ENCODE measurements at regions not wholly inside any gene's neighbourhood (a gene's known extent, or its start where the extent isn't known, plus 50 kb on each side); places are given as distances from the start of the nearest gene placed in this dataset.

GRCh38 chr7:11224535-11224934, 250.9 kb downstream of the PHF14 start:
- ATAC-seq = no peak
- Histone ChIP-seq H2AFZ (ENCODE audit: low read depth, low read length, poor library complexity, severe bottlenecking) (no peak overlapping the region), H3K4me2 (ENCODE audit: low read length) (no peak overlapping the region), H3K9me3 (ENCODE audit: control insufficient read depth in 1 of 2, insufficient read depth in 1 of 2, low read depth in 1 of 2, low read length in 2 of 2) (no peaks in the 10 kb centered on the region), H3K36me3 (ENCODE audit: control insufficient read depth in 1 of 2, insufficient read depth in 2 of 2, low read length in 2 of 2) (no peaks in the 10 kb centered on the region), H3K4me3 (replicated peaks in 1 of 2; ENCODE audit: low read depth in 1 of 2, low read length in 2 of 2) (no peak overlapping the region), H3K27ac (ENCODE audit: low read depth, low read length) (no peak overlapping the region), H3K9ac (ENCODE audit: low read length) (no peak overlapping the region), H3K4me1 (ENCODE audit: control insufficient read depth in 1 of 2, insufficient read depth in 2 of 2, low read length in 2 of 2) (no peaks in the 10 kb centered on the region), H3K27me3 (ENCODE audit: insufficient read depth, low read length) (no peaks in the 10 kb centered on the region; the same call in 1 of the 2 replicates), H3K9me2 (ENCODE audit: insufficient read depth) (no peaks in the 10 kb centered on the region), H4K20me1 (ENCODE audit: insufficient read depth) (no peaks in the 10 kb centered on the region), H3K79me2 (ENCODE audit: insufficient read depth, low read length) (no peaks in the 10 kb centered on the region)
- ChIA-PET CTCF (interaction anchor here (2.3 kb wide), 1 partner anchor 13 kb away, joined by 9 read pairs; no protein-coding TSS in a partner anchor), RAD21 (ENCODE audit: low non-redundant PET in 1 of 2, low total read pairs in 2 of 2, uncharacterized antibody in 2 of 2, unreplicated experiment in 2 of 2) (no interaction called here), POLR2A (no interaction called here)
- no TSS peak for BruUV-seq (replicated peaks)
- no peak for TF ChIP-seq EZH2 (IDR thresholded peaks at IDR 0.05)
- no peak for DNase-seq (ENCODE audit: low read depth, low spot score)
- intact Hi-C loops (cut with micrococcal nuclease) = no loop called here

DNA sequence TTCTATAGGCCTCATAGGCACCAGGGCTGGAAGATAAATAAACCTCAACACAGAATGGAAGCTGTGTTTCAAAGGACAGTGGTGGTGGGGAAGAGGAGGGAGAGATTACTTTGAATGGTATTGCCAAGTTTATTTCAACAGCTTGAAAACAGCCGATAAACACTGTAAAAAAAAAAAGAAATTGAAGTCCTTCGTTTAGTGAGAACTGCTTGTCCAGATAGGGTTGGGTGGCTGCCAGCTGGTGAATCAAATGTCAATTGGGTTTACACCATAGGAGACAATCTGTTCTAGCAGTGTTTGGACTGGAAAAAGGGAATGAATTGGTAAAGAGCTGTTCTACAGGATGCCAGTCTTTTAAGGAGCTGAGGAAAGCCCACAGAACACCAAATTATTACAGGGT, 254.8 kb downstream of the PHF14 start:
- no peak for ATAC-seq
- intact Hi-C loops (cut with micrococcal nuclease) = no loop called here

DNA sequence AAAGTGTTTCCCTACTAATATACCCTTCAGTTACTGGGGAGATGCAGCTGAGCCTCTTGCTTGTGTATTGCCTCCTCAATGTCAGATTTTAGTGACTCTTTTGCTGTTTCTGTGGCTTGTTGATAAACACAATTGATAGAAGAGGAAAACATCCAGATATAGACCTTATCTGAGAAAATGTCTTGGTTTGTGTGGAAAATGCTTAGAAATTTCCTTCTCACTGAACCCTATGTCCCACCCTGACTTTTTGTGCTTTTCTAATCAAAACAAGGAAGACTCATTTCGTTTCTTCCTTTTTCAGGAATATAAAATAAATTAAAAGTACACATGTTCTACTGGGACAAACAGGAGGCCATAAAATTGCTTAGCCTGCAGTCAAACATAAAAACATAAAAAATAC, 257.5 kb downstream of the PHF14 start:
- no peaks in the 10 kb centered on the region for H3K9me2 ChIP-seq (ENCODE audit: insufficient read depth)
- ATAC-seq (no peak), DNase-seq (ENCODE audit: low read depth, low spot score) (no peak)
- no peaks in the 10 kb centered on the region for H3K79me2 ChIP-seq (ENCODE audit: insufficient read depth, low read length)
- H3K27me3 ChIP-seq (ENCODE audit: insufficient read depth, low read length) = no peaks in the 10 kb centered on the region
- RAD21 ChIA-PET (ENCODE audit: low non-redundant PET in 1 of 2, low total read pairs in 2 of 2, uncharacterized antibody in 2 of 2, unreplicated experiment in 2 of 2) = no interaction called here
- H3K4me1 ChIP-seq (ENCODE audit: control insufficient read depth in 1 of 2, insufficient read depth in 2 of 2, low read length in 2 of 2) = no peaks in the 10 kb centered on the region
- H3K36me3 ChIP-seq (ENCODE audit: control insufficient read depth in 1 of 2, insufficient read depth in 2 of 2, low read length in 2 of 2) = no peaks in the 10 kb centered on the region
- H3K4me3 ChIP-seq (replicated peaks in 1 of 2; ENCODE audit: low read depth in 1 of 2, low read length in 2 of 2) = no peak overlapping the region
- no peak overlapping the region for H3K4me2 ChIP-seq (ENCODE audit: low read length)
- CTCF ChIA-PET = interaction anchor here (1.5 kb wide), 1 partner anchor 20 kb away, joined by 6 read pairs; no protein-coding TSS in a partner anchor
- intact Hi-C loops (cut with micrococcal nuclease) = no loop called here
- no peaks in the 10 kb centered on the region for H3K9me3 ChIP-seq (ENCODE audit: control insufficient read depth in 1 of 2, insufficient read depth in 1 of 2, low read depth in 1 of 2, low read length in 2 of 2)
- no peak overlapping the region for H3K27ac ChIP-seq (ENCODE audit: low read depth, low read length)
- POLR2A ChIA-PET = no interaction called here
- H2AFZ ChIP-seq (ENCODE audit: low read depth, low read length, poor library complexity, severe bottlenecking) = no peak overlapping the region
- BruUV-seq (replicated peaks) = no TSS peak
- no peak overlapping the region for H3K9ac ChIP-seq (ENCODE audit: low read length)
- H4K20me1 ChIP-seq (ENCODE audit: insufficient read depth) = no peaks in the 10 kb centered on the region
- TF ChIP-seq ZFX (IDR thresholded peaks at IDR 0.05) (no peak), SIN3A (IDR thresholded peaks at IDR 0.05; ENCODE audit: low read depth) (no peak), SRF (IDR thresholded peaks at IDR 0.05; ENCODE audit: low read depth) (no peak), REST (IDR thresholded peaks at IDR 0.05; ENCODE audit: low read depth) (no peak)
- TF ChIP-seq, protein P1, sequence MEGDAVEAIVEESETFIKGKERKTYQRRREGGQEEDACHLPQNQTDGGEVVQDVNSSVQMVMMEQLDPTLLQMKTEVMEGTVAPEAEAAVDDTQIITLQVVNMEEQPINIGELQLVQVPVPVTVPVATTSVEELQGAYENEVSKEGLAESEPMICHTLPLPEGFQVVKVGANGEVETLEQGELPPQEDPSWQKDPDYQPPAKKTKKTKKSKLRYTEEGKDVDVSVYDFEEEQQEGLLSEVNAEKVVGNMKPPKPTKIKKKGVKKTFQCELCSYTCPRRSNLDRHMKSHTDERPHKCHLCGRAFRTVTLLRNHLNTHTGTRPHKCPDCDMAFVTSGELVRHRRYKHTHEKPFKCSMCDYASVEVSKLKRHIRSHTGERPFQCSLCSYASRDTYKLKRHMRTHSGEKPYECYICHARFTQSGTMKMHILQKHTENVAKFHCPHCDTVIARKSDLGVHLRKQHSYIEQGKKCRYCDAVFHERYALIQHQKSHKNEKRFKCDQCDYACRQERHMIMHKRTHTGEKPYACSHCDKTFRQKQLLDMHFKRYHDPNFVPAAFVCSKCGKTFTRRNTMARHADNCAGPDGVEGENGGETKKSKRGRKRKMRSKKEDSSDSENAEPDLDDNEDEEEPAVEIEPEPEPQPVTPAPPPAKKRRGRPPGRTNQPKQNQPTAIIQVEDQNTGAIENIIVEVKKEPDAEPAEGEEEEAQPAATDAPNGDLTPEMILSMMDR (IDR thresholded peaks at IDR 0.05 in 2 of 3, conservative IDR thresholded peaks at IDR 0.05 in 1 of 3; ENCODE audit: borderline replicate concordance in 1 of 3, insufficient read depth in 1 of 3, low read depth in 2 of 3, low read length in 2 of 3) = no peak

More for the DNA sequence above, 254.8 kb downstream of the PHF14 start:
- no peaks in the 10 kb centered on the region for H3K4me1 ChIP-seq (ENCODE audit: control insufficient read depth in 1 of 2, insufficient read depth in 2 of 2, low read length in 2 of 2)
- DNase-seq (ENCODE audit: low read depth, low spot score) = no peak
- H3K4me3 ChIP-seq (replicated peaks in 1 of 2; ENCODE audit: low read depth in 1 of 2, low read length in 2 of 2) = no peak overlapping the region
- no peaks in the 10 kb centered on the region; the same call in 1 of the 2 replicates for H3K27me3 ChIP-seq (ENCODE audit: insufficient read depth, low read length)
- no peaks in the 10 kb centered on the region for H3K9me3 ChIP-seq (ENCODE audit: control insufficient read depth in 1 of 2, insufficient read depth in 1 of 2, low read depth in 1 of 2, low read length in 2 of 2)
- H3K36me3 ChIP-seq (ENCODE audit: control insufficient read depth in 1 of 2, insufficient read depth in 2 of 2, low read length in 2 of 2) = no peaks in the 10 kb centered on the region
- ChIA-PET RAD21 (ENCODE audit: low non-redundant PET in 1 of 2, low total read pairs in 2 of 2, uncharacterized antibody in 2 of 2, unreplicated experiment in 2 of 2) (no interaction called here), CTCF (interaction anchor here (1.6 kb wide), 1 partner anchor 17 kb away, joined by 4 read pairs; no protein-coding TSS in a partner anchor), POLR2A (no interaction called here)
- H4K20me1 ChIP-seq (ENCODE audit: insufficient read depth) = no peaks in the 10 kb centered on the region
- no peak overlapping the region for H3K4me2 ChIP-seq (ENCODE audit: low read length)
- no peaks in the 10 kb centered on the region for H3K9me2 ChIP-seq (ENCODE audit: insufficient read depth)
- BruUV-seq (replicated peaks) = no TSS peak
- H3K9ac ChIP-seq (ENCODE audit: low read length) = no peak overlapping the region
- no peaks in the 10 kb centered on the region for H3K79me2 ChIP-seq (ENCODE audit: insufficient read depth, low read length)
- no peak overlapping the region for H3K27ac ChIP-seq (ENCODE audit: low read depth, low read length)
- TF ChIP-seq TCF7L2 (IDR thresholded peaks at IDR 0.05; ENCODE audit: borderline replicate concordance, extremely low read depth, insufficient read depth, insufficient read length) = no peak
- no peak overlapping the region for H2AFZ ChIP-seq (ENCODE audit: low read depth, low read length, poor library complexity, severe bottlenecking)

Measured in HCT116 (cell line).